SK-N-SH (cell line): ENCODE measurements at regions not wholly inside any gene's neighbourhood (a gene's known extent, or its start where the extent isn't known, plus 50 kb on each side); places are given as distances from the start of the nearest gene placed in this dataset.

Experiments
- CTCF ChIA-PET: fragments of 300-600, 350-600 bp; formaldehyde crosslinking; extraction: SDS; loops from one replicate; lab custom pipeline; 2021; lab: Yijun Ruan, JAX
- POLR2A ChIA-PET: fragments of 350-600 bp; sonication (Branson Sonifier 250); formaldehyde crosslinking; extraction: SDS; loops from one replicate; lab custom pipeline; 2020; ENCODE audit warnings: antibody characterized with exemption, inconsistent platforms; lab: Yijun Ruan, JAX
- DNase-seq: peaks from one replicate; pipeline ENCODE4 v3.0.0; 2012
- H2AFZ ChIP-seq: fragments of 200-600 bp; sonication (generic); 2 replicates; pipeline ENCODE4 v1.8.1; 2016; ENCODE audit warnings: antibody characterized with exemption, mild to moderate bottlenecking, low read depth
- H3F3A ChIP-seq: fragments of 200-600 bp; sonication (generic); replicated peaks from 2 replicates; pipeline ENCODE3; 2016; ENCODE audit warnings: antibody characterized with exemption, mild to moderate bottlenecking; ENCODE audit not compliant: insufficient read depth
- H3K27ac ChIP-seq, 2 experiments: fragments of 200-500 bp in 1 of 2; fragments of 200-600 bp in 1 of 2; sonication (Bioruptor generic) in 1 of 2; sonication (generic), shearing (Covaris generic) in 1 of 2; 2 replicates each; pipeline versions ENCODE4 v1.5.1 to v1.6.1; 2014 to 2016; ENCODE audit warnings: low read depth in 2 of 2, inconsistent platforms in 1 of 2, low read length in 1 of 2, mild to moderate bottlenecking in 1 of 2, mixed read lengths in 1 of 2
- H3K27me3 ChIP-seq: fragments of 200-600 bp; sonication (generic), shearing (Covaris generic); 2 replicates; pipeline ENCODE4 v1.6.1; 2016; ENCODE audit warnings: mixed run types; ENCODE audit not compliant: insufficient read depth
- H3K36me3 ChIP-seq, 2 experiments: fragments of 200-500 bp in 1 of 2; fragments of 200-600 bp in 1 of 2; sonication (Bioruptor generic) in 1 of 2; sonication (generic) in 1 of 2; replicated peaks in 1 of 2; 2 replicates each; pipeline versions ENCODE3 to v1.5.1; 2014 to 2016; ENCODE audit warnings: low read length in 1 of 2, mild to moderate bottlenecking in 1 of 2; ENCODE audit not compliant: insufficient read depth in 2 of 2, control insufficient read depth in 1 of 2
- H3K4me1 ChIP-seq, 2 experiments: fragments of 200-500 bp in 1 of 2; fragments of 200-600 bp in 1 of 2; sonication (Bioruptor generic) in 1 of 2; sonication (generic), shearing (Covaris generic) in 1 of 2; 2 replicates each; pipeline versions ENCODE4 v1.5.1 to v1.6.1; 2014 to 2016; ENCODE audit warnings: low read depth in 1 of 2, low read length in 1 of 2, mixed run types in 1 of 2; ENCODE audit not compliant: insufficient read depth in 2 of 2, control insufficient read depth in 1 of 2
- H3K4me2 ChIP-seq: fragments of 200-600 bp; sonication (generic), shearing (Covaris generic); 2 replicates; pipeline ENCODE4 v1.6.1; 2017; ENCODE audit warnings: mixed run types
- H3K4me3 ChIP-seq, 2 experiments: fragments of 200-500 bp in 1 of 2; fragments of 200-600 bp in 1 of 2; sonication (Bioruptor generic) in 1 of 2; sonication (generic), shearing (Covaris generic) in 1 of 2; 2 replicates each; pipeline versions ENCODE4 v1.5.1 to v1.8.1; 2014 to 2016; ENCODE audit warnings: low read depth in 2 of 2, inconsistent platforms in 1 of 2, low read length in 1 of 2, mild to moderate bottlenecking in 1 of 2, mixed read lengths in 1 of 2, moderate library complexity in 1 of 2
- H3K79me2 ChIP-seq: fragments of 200-600 bp; sonication (generic); 2 replicates; pipeline ENCODE4 v1.8.1; 2017; ENCODE audit warnings: mild to moderate bottlenecking; ENCODE audit not compliant: insufficient read depth
- H3K9ac ChIP-seq: fragments of 200-600 bp; sonication (generic); 2 replicates; pipeline ENCODE4 v1.6.1; 2017; ENCODE audit warnings: mixed run types
- H3K9me2 ChIP-seq: fragments of 200-600 bp; sonication (generic); 2 replicates; pipeline ENCODE4 v1.6.1; 2017; ENCODE audit warnings: mixed run types
- H3K9me3 ChIP-seq: fragments of 200-600 bp; sonication (generic); 2 replicates; pipeline ENCODE4 v1.6.1; 2017; ENCODE audit warnings: mixed run types, mild to moderate bottlenecking, moderate library complexity
- H4K20me1 ChIP-seq: fragments of 200-600 bp; sonication (generic); 2 replicates; pipeline ENCODE4 v1.6.1; 2017; ENCODE audit warnings: mild to moderate bottlenecking, mixed run types; ENCODE audit not compliant: insufficient read depth
- CHD2 ChIP-seq: fragments of 150-350 bp; IDR thresholded peaks from 2 replicates; pipeline ENCODE4 v1.6.1; 2018; ENCODE audit warnings: low read length; ENCODE audit not compliant: partially characterized antibody
- EZH2phosphoT487 ChIP-seq: fragments of 200-600 bp; sonication (generic); IDR thresholded peaks from 2 replicates; pipeline ENCODE4 v1.6.1; 2017; ENCODE audit warnings: low read depth, mixed run types, mild to moderate bottlenecking, antibody characterized with exemption, moderate library complexity, borderline replicate concordance
- FOSL2 ChIP-seq: IDR thresholded peaks from 2 replicates; pipeline ENCODE4 v1.4.0; 2012; ENCODE audit warnings: low read depth, mild to moderate bottlenecking, moderate library complexity, borderline replicate concordance
- FOXM1 ChIP-seq: IDR thresholded peaks from 2 replicates; pipeline ENCODE4 v1.4.0; 2012; ENCODE audit warnings: low read depth, mild to moderate bottlenecking
- GABPA ChIP-seq: IDR thresholded peaks from 2 replicates; pipeline ENCODE4 v1.4.0; 2012; ENCODE audit warnings: low read depth, mild to moderate bottlenecking
- MAX ChIP-seq: IDR thresholded peaks from 2 replicates; pipeline ENCODE4 v1.4.0; 2012; ENCODE audit warnings: low read depth
- MEF2A ChIP-seq: IDR thresholded peaks from 2 replicates; pipeline ENCODE4 v1.4.0; 2012; ENCODE audit warnings: low read depth, borderline replicate concordance
- RCOR1 ChIP-seq: fragments of 150-350 bp; IDR thresholded peaks from 2 replicates; pipeline ENCODE4 v1.6.1; 2017; ENCODE audit warnings: antibody characterized with exemption, low read length
- REST ChIP-seq: IDR thresholded peaks from 2 replicates; pipeline ENCODE4 v1.6.1; 2012; ENCODE audit warnings: mild to moderate bottlenecking, low read depth, low read length, moderate library complexity
- RXRA ChIP-seq: IDR thresholded peaks from 2 replicates; pipeline ENCODE4 v1.4.0; 2012; ENCODE audit warnings: low read depth, mild to moderate bottlenecking, borderline replicate concordance
- SIN3A ChIP-seq: IDR thresholded peaks from 2 replicates; pipeline ENCODE4 v1.6.1; 2012; ENCODE audit warnings: low read depth, mild to moderate bottlenecking, low read length, moderate library complexity, borderline replicate concordance
- SMC3 ChIP-seq: IDR thresholded peaks from 2 replicates; pipeline ENCODE4 v1.6.1; 2012; ENCODE audit warnings: low read depth, low read length, improper control_type of control experiment
- TAF1 ChIP-seq: IDR thresholded peaks from 2 replicates; pipeline ENCODE4 v1.6.1; 2012; ENCODE audit warnings: low read depth, mild to moderate bottlenecking, low read length, moderate library complexity, borderline replicate concordance
- TCF12 ChIP-seq: IDR thresholded peaks from 2 replicates; pipeline ENCODE4 v1.4.0; 2012
- USF1 ChIP-seq: IDR thresholded peaks from 2 replicates; pipeline ENCODE4 v1.4.0; 2012; ENCODE audit warnings: low read depth, borderline replicate concordance
- YY1 ChIP-seq: IDR thresholded peaks from 2 replicates; pipeline ENCODE4 v1.4.0; 2012; ENCODE audit warnings: low read depth, mild to moderate bottlenecking
- WGBS: methylation state at CpG from one replicate; pipeline ENCODE4 v1.1.6; 2017; ENCODE audit warnings: low lambda C conversion rate; 5-methylcytosine and 5-hydroxymethylcytosine counted together
- TF ChIP-seq, protein P1 (sequence below): IDR thresholded peaks from 2 replicates; pipeline ENCODE4; 2012
- TF ChIP-seq, protein P2 (sequence below): fragments of 150-350 bp; IDR thresholded peaks from 2 replicates; pipeline ENCODE4 v1.6.1; 2017; ENCODE audit warnings: antibody characterized with exemption, low read length, low read depth, borderline replicate concordance
- TF ChIP-seq, protein P3 (sequence below): IDR thresholded peaks from 2 replicates; pipeline ENCODE4 v1.4.0; 2012; ENCODE audit warnings: low read depth, borderline replicate concordance

DNA sequence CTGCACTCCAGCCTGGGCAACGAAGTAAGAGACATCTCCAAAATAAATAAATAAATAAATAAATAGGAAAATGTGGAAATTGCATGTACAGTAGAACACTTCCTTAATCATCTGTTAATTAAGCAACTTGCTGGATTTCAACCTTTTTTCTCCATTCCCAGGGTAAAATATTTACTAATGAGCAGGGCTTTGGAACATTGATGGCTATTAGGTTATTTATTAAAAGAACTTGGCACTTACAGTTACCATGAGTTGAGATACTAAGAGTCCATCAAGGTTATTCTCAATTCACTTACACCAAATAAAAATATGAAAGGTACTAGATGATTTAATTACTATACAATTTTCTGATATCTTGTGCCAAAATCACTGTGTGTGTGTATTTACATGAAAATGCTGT is 607.1 kb downstream of the PCDH18 start:
- ChIA-PET POLR2A (no interaction called here), CTCF (no interaction called here)
- no peak overlapping the region for H2AFZ ChIP-seq
- no peak overlapping the region for H3K27ac ChIP-seq
- no peaks in the 10 kb centered on the region for H4K20me1 ChIP-seq
- H3K9ac ChIP-seq, result no peak overlapping the region
- H3K36me3 ChIP-seq, result no peaks in the 10 kb centered on the region
- no peak for DNase-seq
- no peak overlapping the region for H3K4me2 ChIP-seq
- TF ChIP-seq FOXM1 (no peak), FOSL2 (no peak), MEF2A (no peak), RXRA (no peak), MAX (no peak), SMC3 (no peak), USF1 (no peak), CHD2 (no peak)
- H3K4me1 ChIP-seq, result no peaks in the 10 kb centered on the region
- WGBS, result 38% methylated on average over 1 of the region's 1 CpG
- no peaks in the 10 kb centered on the region for H3K9me2 ChIP-seq
- H3F3A ChIP-seq, result no peaks in the 10 kb centered on the region
- H3K9me3 ChIP-seq, result no peaks in the 10 kb centered on the region
- H3K79me2 ChIP-seq, result no peaks in the 10 kb centered on the region
- no peaks in the 10 kb centered on the region for H3K27me3 ChIP-seq
- no peak overlapping the region for H3K4me3 ChIP-seq

- H2AFZ ChIP-seq, result 0 out of 2 replicates have a peak overlapping the region, but pooled peaks have one; percentile 29
- H3K9me2 ChIP-seq, result no peaks in the 10 kb centered on the region
- no peak for DNase-seq
- ChIA-PET POLR2A (no interaction called here), CTCF (no interaction called here)
- H3K27me3 ChIP-seq, result no peaks in the 10 kb centered on the region
- H3K4me2 ChIP-seq, result no peak overlapping the region
- no peaks in the 10 kb centered on the region for H4K20me1 ChIP-seq
- H3K9me3 ChIP-seq, result no peaks in the 10 kb centered on the region; the same call in 1 of the 2 replicates
- no peak overlapping the region for H3K27ac ChIP-seq
- no peaks in the 10 kb centered on the region for H3K36me3 ChIP-seq
- H3K4me3 ChIP-seq, result no peak overlapping the region
- no peak overlapping the region for H3K9ac ChIP-seq
- no peaks in the 10 kb centered on the region for H3K79me2 ChIP-seq
- H3F3A ChIP-seq, result no peaks in the 10 kb centered on the region
- no peaks in the 10 kb centered on the region for H3K4me1 ChIP-seq
- TF ChIP-seq RCOR1 (no peak), SIN3A (no peak), MEF2A (no peak), GABPA (no peak), USF1 (no peak), TAF1 (no peak), FOSL2 (no peak), REST (no peak), TCF12 (no peak), SMC3 (no peak), YY1 (no peak), EZH2phosphoT487 (no peak)
- TF ChIP-seq, protein P1, sequence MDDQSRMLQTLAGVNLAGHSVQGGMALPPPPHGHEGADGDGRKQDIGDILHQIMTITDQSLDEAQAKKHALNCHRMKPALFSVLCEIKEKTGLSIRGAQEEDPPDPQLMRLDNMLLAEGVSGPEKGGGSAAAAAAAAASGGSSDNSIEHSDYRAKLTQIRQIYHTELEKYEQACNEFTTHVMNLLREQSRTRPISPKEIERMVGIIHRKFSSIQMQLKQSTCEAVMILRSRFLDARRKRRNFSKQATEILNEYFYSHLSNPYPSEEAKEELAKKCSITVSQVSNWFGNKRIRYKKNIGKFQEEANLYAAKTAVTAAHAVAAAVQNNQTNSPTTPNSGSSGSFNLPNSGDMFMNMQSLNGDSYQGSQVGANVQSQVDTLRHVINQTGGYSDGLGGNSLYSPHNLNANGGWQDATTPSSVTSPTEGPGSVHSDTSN, result no peak
- TF ChIP-seq, protein P2, sequence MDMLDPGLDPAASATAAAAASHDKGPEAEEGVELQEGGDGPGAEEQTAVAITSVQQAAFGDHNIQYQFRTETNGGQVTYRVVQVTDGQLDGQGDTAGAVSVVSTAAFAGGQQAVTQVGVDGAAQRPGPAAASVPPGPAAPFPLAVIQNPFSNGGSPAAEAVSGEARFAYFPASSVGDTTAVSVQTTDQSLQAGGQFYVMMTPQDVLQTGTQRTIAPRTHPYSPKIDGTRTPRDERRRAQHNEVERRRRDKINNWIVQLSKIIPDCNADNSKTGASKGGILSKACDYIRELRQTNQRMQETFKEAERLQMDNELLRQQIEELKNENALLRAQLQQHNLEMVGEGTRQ, result no peak
- TF ChIP-seq, protein P3, sequence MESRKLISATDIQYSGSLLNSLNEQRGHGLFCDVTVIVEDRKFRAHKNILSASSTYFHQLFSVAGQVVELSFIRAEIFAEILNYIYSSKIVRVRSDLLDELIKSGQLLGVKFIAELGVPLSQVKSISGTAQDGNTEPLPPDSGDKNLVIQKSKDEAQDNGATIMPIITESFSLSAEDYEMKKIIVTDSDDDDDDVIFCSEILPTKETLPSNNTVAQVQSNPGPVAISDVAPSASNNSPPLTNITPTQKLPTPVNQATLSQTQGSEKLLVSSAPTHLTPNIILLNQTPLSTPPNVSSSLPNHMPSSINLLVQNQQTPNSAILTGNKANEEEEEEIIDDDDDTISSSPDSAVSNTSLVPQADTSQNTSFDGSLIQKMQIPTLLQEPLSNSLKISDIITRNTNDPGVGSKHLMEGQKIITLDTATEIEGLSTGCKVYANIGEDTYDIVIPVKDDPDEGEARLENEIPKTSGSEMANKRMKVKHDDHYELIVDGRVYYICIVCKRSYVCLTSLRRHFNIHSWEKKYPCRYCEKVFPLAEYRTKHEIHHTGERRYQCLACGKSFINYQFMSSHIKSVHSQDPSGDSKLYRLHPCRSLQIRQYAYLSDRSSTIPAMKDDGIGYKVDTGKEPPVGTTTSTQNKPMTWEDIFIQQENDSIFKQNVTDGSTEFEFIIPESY, result no peak
These were observed 610.2 kb downstream of the PCDH18 start for GRCh38 chr4:136922066-136922465.
